Fibroblast of mammary gland (primary cell): ENCODE measurements at regions not wholly inside any gene's neighbourhood (a gene's known extent, or its start where the extent isn't known, plus 50 kb on each side); places are given as distances from the start of the nearest gene placed in this dataset.

Experiments
- DNase-seq: peaks from one replicate; pipeline ENCODE4 v3.0.0-alpha.2; 2010; ENCODE audit warnings: low read depth
- H3K4me3 ChIP-seq: 2 replicates; pipeline ENCODE4 v1.5.1; 2011; ENCODE audit warnings: low read depth, mild to moderate bottlenecking, low read length, moderate library complexity; ENCODE audit not compliant: control insufficient read depth
- TF ChIP-seq, protein P1 (sequence below): conservative IDR thresholded peaks from 2 replicates; pipeline ENCODE4 v1.5.1; 2011; ENCODE audit warnings: low read depth, low read length, inconsistent platforms; ENCODE audit not compliant: control insufficient read depth, insufficient read depth

DNA sequence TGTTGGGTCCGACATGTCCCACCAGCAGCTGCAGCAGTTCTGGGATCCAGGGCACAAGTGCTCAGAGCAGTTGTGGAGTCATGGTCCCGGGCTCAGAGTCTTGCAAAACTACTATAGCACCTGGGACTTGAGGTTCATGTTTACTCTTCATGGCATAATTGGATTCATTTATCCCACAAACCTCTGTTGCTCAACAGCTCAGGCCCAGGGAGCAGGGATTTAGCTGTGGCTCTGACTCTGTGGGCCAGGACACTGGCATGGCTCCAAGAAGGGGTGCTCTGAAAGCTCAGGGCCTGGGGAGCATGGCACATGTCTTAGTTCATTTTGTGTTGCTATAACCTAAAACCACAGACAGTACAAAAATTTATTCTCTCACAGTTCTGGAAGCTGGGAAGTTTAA lies 626.7 kb upstream of the ADGRL2 start:
- DNase-seq, result no peak
- H3K4me3 ChIP-seq, result no peak overlapping the region
- TF ChIP-seq, protein P1, sequence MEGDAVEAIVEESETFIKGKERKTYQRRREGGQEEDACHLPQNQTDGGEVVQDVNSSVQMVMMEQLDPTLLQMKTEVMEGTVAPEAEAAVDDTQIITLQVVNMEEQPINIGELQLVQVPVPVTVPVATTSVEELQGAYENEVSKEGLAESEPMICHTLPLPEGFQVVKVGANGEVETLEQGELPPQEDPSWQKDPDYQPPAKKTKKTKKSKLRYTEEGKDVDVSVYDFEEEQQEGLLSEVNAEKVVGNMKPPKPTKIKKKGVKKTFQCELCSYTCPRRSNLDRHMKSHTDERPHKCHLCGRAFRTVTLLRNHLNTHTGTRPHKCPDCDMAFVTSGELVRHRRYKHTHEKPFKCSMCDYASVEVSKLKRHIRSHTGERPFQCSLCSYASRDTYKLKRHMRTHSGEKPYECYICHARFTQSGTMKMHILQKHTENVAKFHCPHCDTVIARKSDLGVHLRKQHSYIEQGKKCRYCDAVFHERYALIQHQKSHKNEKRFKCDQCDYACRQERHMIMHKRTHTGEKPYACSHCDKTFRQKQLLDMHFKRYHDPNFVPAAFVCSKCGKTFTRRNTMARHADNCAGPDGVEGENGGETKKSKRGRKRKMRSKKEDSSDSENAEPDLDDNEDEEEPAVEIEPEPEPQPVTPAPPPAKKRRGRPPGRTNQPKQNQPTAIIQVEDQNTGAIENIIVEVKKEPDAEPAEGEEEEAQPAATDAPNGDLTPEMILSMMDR, result no peak

DNA sequence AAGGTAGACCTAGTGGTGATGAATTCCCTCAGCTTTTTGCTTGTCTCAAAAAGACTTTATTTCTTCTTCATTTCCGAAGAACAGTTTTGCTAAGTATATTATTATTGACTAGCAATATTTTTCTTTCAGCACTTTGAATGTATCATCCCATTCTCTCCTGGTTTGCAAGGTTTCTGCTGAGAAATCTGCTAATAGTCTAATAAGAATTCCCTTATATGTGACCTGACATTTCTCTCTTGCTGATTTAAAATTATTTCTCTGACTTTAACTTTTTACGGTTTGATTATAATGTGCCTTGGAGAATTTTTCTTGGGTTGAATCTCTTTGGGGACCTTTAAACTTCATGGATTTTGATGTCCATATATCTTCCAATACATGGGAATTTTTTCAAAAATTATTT lies 628.3 kb upstream of the ADGRL2 start:
- DNase-seq, result no peak
- TF ChIP-seq, protein P1, result no peak
- no peak overlapping the region for H3K4me3 ChIP-seq

GRCh38 chr1:81170721-81171120 lies 630.0 kb upstream of the ADGRL2 start:
- H3K4me3 ChIP-seq, result no peak overlapping the region
- DNase-seq, result no peak
- TF ChIP-seq, protein P1, result no peak

- H3K4me3 ChIP-seq, result no peak overlapping the region
- TF ChIP-seq, protein P1, result no peak
- peak; percentile 13 for DNase-seq
Measured at GRCh38 chr1:81165963-81166362, 634.8 kb upstream of the ADGRL2 start.

DNA sequence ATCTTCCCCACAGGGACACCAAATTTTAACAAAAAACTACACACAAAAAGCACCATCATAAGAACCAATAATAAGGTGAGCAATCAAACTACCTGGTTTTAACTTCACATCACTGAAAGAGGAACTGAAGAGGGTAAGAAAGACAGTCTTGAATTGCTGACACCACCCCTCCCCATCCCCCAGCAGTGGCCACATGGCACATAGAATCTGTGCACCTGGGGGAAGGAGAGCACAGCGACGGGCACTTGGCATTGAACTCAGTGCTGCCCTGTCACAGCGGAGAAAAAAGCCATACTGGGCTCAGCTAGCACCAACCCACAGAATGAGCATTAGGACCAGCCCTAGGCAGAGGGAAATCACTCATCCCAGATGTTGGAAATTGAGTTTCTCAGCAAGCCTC lies 640.0 kb upstream of the ADGRL2 start:
- DNase-seq, result no peak
- TF ChIP-seq, protein P1, result no peak
- H3K4me3 ChIP-seq, result no peak overlapping the region

- no peak overlapping the region for H3K4me3 ChIP-seq
- DNase-seq, result peak; percentile 17
- TF ChIP-seq, protein P1, result no peak
Measured at GRCh38 chr1:81158592-81158991, 642.1 kb upstream of the ADGRL2 start.

- TF ChIP-seq, protein P1, result no peak
- peak; percentile 10 for DNase-seq
- H3K4me3 ChIP-seq, result no peak overlapping the region
Measured at GRCh38 chr1:81157686-81158085, 643.0 kb upstream of the ADGRL2 start.
